GM12878 (cell line): ENCODE measurements at regions not wholly inside any gene's neighbourhood (a gene's known extent, or its start where the extent isn't known, plus 50 kb on each side); places are given as distances from the start of the nearest gene placed in this dataset.

Experiments used
- ATAC-seq: fragments of 200-7000 bp; cut with Tn5 transposase; 3 replicates; pipeline ENCODE4 v1.9.1; 2020; ENCODE audit warnings: mild to moderate bottlenecking, moderate library complexity
- BruUV-seq: library from RNA; stranded (reverse); fragments of 400-500 nt; replicated peaks from 2 replicates; lab custom pipeline; 2021; lab: Mats Ljungman, UMichigan
- CTCF ChIA-PET: fragments of 300-600 bp; sonication (Branson Sonifier 250); formaldehyde crosslinking; extraction: SDS; loops from one replicate; lab custom pipeline; 2021; ENCODE audit warnings: inconsistent platforms; lab: Yijun Ruan, JAX
- POLR2A ChIA-PET: fragments of 350-600 bp; formaldehyde crosslinking; extraction: SDS; loops from one replicate; lab custom pipeline; 2021; ENCODE audit warnings: inconsistent platforms; lab: Charles Lee
- RAD21 ChIA-PET: fragments of 300-600 bp; sonication (Branson Sonifier 250); formaldehyde crosslinking; loops from one replicate; lab custom pipeline; 2023; ENCODE audit warnings: antibody characterized with exemption; ENCODE audit not compliant: unreplicated experiment; lab: Charles Lee
- SMC1A ChIA-PET: fragments of 300-600 bp; sonication (Branson Sonifier 250); formaldehyde crosslinking; loops from one replicate; lab custom pipeline; 2023; ENCODE audit not compliant: unreplicated experiment, uncharacterized antibody; lab: Charles Lee
- DNase-seq: peaks from one replicate; pipeline ENCODE4 v3.0.0-alpha.2; 2011; ENCODE audit warnings: low read depth, low spot score
- FAIRE-seq: peaks from 3 replicates; lab custom pipeline; 2011; peaks lifted over from hg19 to GRCh38; lab: Jason Lieb, UNC
- H2AFZ ChIP-seq: 2 replicates; pipeline ENCODE4 v1.6.0; 2011; ENCODE audit warnings: low read depth, low read length, control low read depth; ENCODE audit not compliant: control insufficient read depth
- H3K27ac ChIP-seq: 2 replicates; pipeline ENCODE4 v1.5.1; 2011; ENCODE audit warnings: control low read depth; ENCODE audit not compliant: control insufficient read depth, insufficient read depth
- H3K27me3 ChIP-seq, 2 experiments: replicated peaks in 1 of 2; 2 replicates each; pipeline versions ENCODE4 v1.6.0 to v1.6.1; 2011; ENCODE audit warnings: low read length in 1 of 2; ENCODE audit not compliant: control insufficient read depth in 2 of 2, insufficient read depth in 2 of 2
- H3K36me3 ChIP-seq, 2 experiments: 2 replicates each; pipeline ENCODE4 v1.5.1; 2011; ENCODE audit warnings: low read length in 1 of 2; ENCODE audit not compliant: control insufficient read depth in 2 of 2, insufficient read depth in 2 of 2
- H3K4me1 ChIP-seq: 2 replicates; pipeline ENCODE4 v1.6.1; 2011; ENCODE audit warnings: mild to moderate bottlenecking, low read length, moderate library complexity, mixed read lengths; ENCODE audit not compliant: control insufficient read depth, insufficient read depth
- H3K4me2 ChIP-seq: 2 replicates; pipeline ENCODE4 v1.6.0; 2011; ENCODE audit warnings: control low read depth; ENCODE audit not compliant: control insufficient read depth, insufficient read depth
- H3K4me3 ChIP-seq: fragments of 200-600 bp; sonication (generic); 2 replicates; pipeline ENCODE4 v1.5.1; 2016
- H3K79me2 ChIP-seq: 2 replicates; pipeline ENCODE4 v1.6.0; 2011; ENCODE audit warnings: low read length; ENCODE audit not compliant: control insufficient read depth, insufficient read depth
- H3K9ac ChIP-seq: 2 replicates; pipeline ENCODE4 v1.8.0; 2011; ENCODE audit warnings: low read length, control low read depth, mixed read lengths; ENCODE audit not compliant: control insufficient read depth, insufficient read depth
- H3K9me3 ChIP-seq: replicated peaks from 3 replicates; pipeline ENCODE4 v1.5.1; 2011; ENCODE audit warnings: mild to moderate bottlenecking, low read length; ENCODE audit not compliant: control insufficient read depth, insufficient read depth
- H4K20me1 ChIP-seq: 2 replicates; pipeline ENCODE4 v1.6.0; 2011; ENCODE audit not compliant: control insufficient read depth, insufficient read depth
- CHD1 ChIP-seq: IDR thresholded peaks from 2 replicates; pipeline ENCODE4 v1.6.1; 2012; ENCODE audit warnings: low read depth, low read length, improper control_type of control experiment
- EED ChIP-seq: sonication (generic); IDR thresholded peaks from 2 replicates; pipeline ENCODE4 v1.6.1; 2016; ENCODE audit warnings: antibody characterized with exemption, low read depth
- GATAD2B ChIP-seq: fragments of 450-650 bp; conservative IDR thresholded peaks from 2 replicates; pipeline ENCODE4 v1.6.1; 2017; ENCODE audit warnings: low read depth, mild to moderate bottlenecking, moderate library complexity
- IRF4 ChIP-seq: IDR thresholded peaks from 2 replicates; pipeline ENCODE4 v1.6.1; 2011; ENCODE audit warnings: low read depth, low read length
- JUND ChIP-seq: IDR thresholded peaks from 2 replicates; pipeline ENCODE4 v1.6.1; 2012; ENCODE audit warnings: low read depth, mild to moderate bottlenecking, low read length, improper control_type of control experiment, moderate library complexity
- LARP7 ChIP-seq: fragments of 450-650 bp; IDR thresholded peaks from 2 replicates; pipeline ENCODE4 v1.6.1; 2017; ENCODE audit warnings: mild to moderate bottlenecking
- NR2F1 ChIP-seq: fragments of 450-650 bp; conservative IDR thresholded peaks from 2 replicates; pipeline ENCODE4 v1.6.1; 2017; ENCODE audit warnings: mild to moderate bottlenecking
- NRF1 ChIP-seq: conservative IDR thresholded peaks from 2 replicates; pipeline ENCODE4 v1.6.1; 2011; ENCODE audit warnings: mild to moderate bottlenecking, low read depth, low read length, improper control_type of control experiment
- PAX8 ChIP-seq: fragments of 450-650 bp; IDR thresholded peaks from 2 replicates; pipeline ENCODE4 v1.6.1; 2017; ENCODE audit warnings: mild to moderate bottlenecking, moderate library complexity
- POLR2AphosphoS2 ChIP-seq: IDR thresholded peaks from 2 replicates; pipeline ENCODE4 v1.6.1; 2011; ENCODE audit warnings: low read depth, mild to moderate bottlenecking, low read length, improper control_type of control experiment, moderate library complexity
- RB1 ChIP-seq: fragments of 450-650 bp; formaldehyde crosslinking; IDR thresholded peaks from 2 replicates; pipeline ENCODE4 v1.6.1; 2017; ENCODE audit warnings: mild to moderate bottlenecking, borderline replicate concordance
- SMAD5 ChIP-seq: IDR thresholded peaks from 2 replicates; pipeline ENCODE4 v1.6.1; 2016; ENCODE audit warnings: antibody characterized with exemption, low read depth
- SRF ChIP-seq, 2 experiments: IDR thresholded peaks; 2 replicates each; pipeline ENCODE4 v1.6.1; 2011; ENCODE audit warnings: low read depth in 2 of 2, low read length in 2 of 2, mild to moderate bottlenecking in 1 of 2, moderate library complexity in 1 of 2
- STAT3 ChIP-seq: IDR thresholded peaks from 2 replicates; pipeline ENCODE4 v1.6.1; 2011; ENCODE audit warnings: low read depth, low read length, improper control_type of control experiment
- YBX1 ChIP-seq: fragments of 450-650 bp; IDR thresholded peaks from 2 replicates; pipeline ENCODE4 v1.6.1; 2016; ENCODE audit warnings: antibody characterized with exemption
- WGBS: methylation state at CpG from one replicate; pipeline ENCODE4 v1.1.6; 2016; ENCODE audit warnings: low lambda C conversion rate; ENCODE audit not compliant: insufficient replicate concordance, insufficient coverage; ENCODE audit errors: missing lambda C conversion rate; 5-methylcytosine and 5-hydroxymethylcytosine counted together
- in situ Hi-C: fragments of 300-500 bp; cut with MboI; formaldehyde crosslinking; loops from 9 replicates; pipeline ENCODE4 v1.14.3; 2018; ENCODE audit warnings: mixed read lengths
- intact Hi-C: fragments of 100-400 bp; cut with micrococcal nuclease; formaldehyde crosslinking; loops from one replicate; pipeline ENCODE4 v1.14.2; 2022; ENCODE audit not compliant: unreplicated experiment
- TF ChIP-seq, protein P1 (sequence below): IDR thresholded peaks from 2 replicates; pipeline ENCODE4 v1.6.1; 2011; ENCODE audit warnings: mild to moderate bottlenecking, low read depth, low read length, moderate library complexity; ENCODE audit not compliant: insufficient replicate concordance
- TF ChIP-seq, protein P2 (sequence below): fragments of 450-650 bp; IDR thresholded peaks from 2 replicates; pipeline ENCODE4 v1.6.1; 2017; ENCODE audit warnings: low read depth, mild to moderate bottlenecking, moderate library complexity

DNA sequence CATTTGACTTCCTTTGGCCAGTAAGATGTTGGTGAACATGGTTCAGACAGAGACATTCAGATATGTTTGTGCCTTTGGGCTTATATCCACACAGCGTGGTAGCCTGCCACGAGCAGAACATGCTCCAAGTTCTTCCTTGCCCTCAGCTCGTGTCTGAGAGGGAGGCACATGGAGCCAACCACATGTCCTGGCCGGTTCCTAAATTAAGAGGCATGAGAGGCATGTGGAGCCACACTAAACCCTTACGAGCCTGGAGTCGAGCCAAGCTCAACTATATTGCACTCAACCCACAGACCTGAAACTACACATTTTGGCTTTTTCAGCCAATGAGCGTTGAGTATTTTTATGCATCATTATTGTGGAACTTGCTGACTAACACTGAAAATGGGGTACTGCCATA, 133.7 kb upstream of the KCNK1 start:
- SMC1A ChIA-PET = interaction anchor here (0.5 to 1.7 kb wide), 8 partner anchors 17 to 244 kb away, joined by 3 to 9 read pairs (median 3); no protein-coding TSS in a partner anchor
- no peaks in the 10 kb centered on the region for H4K20me1 ChIP-seq
- POLR2A ChIA-PET = interaction anchor here (1.5 kb wide), 1 partner anchor 11 kb away, joined by 3 read pairs; no protein-coding TSS in a partner anchor
- 36% methylated on average over 7 of the region's 7 CpGs for WGBS
- H3K4me2 ChIP-seq = no peak overlapping the region
- no peak overlapping the region for H3K27ac ChIP-seq
- FAIRE-seq (no peak), ATAC-seq (peak; percentile 69), DNase-seq (no peak)
- no peaks in the 10 kb centered on the region for H3K27me3 ChIP-seq
- BruUV-seq = no TSS peak
- intact Hi-C loops (no loop called here), in situ Hi-C loops (no loop called here)
- no peak for TF ChIP-seq IRF4
- no peak for TF ChIP-seq SRF (IDR thresholded peaks at IDR 0.05; ENCODE audit: low read depth in 2 of 2, low read length in 2 of 2)
- TF ChIP-seq JUND = no peak
- TF ChIP-seq EED = no peak
- no peak for TF ChIP-seq RB1
- no peak for TF ChIP-seq POLR2AphosphoS2
- TF ChIP-seq LARP7 = no peak
- no peak for TF ChIP-seq STAT3
- TF ChIP-seq, protein P1, sequence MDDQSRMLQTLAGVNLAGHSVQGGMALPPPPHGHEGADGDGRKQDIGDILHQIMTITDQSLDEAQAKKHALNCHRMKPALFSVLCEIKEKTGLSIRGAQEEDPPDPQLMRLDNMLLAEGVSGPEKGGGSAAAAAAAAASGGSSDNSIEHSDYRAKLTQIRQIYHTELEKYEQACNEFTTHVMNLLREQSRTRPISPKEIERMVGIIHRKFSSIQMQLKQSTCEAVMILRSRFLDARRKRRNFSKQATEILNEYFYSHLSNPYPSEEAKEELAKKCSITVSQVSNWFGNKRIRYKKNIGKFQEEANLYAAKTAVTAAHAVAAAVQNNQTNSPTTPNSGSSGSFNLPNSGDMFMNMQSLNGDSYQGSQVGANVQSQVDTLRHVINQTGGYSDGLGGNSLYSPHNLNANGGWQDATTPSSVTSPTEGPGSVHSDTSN = no peak
- TF ChIP-seq NR2F1 = no peak
- no peak for TF ChIP-seq YBX1
- TF ChIP-seq, protein P2, sequence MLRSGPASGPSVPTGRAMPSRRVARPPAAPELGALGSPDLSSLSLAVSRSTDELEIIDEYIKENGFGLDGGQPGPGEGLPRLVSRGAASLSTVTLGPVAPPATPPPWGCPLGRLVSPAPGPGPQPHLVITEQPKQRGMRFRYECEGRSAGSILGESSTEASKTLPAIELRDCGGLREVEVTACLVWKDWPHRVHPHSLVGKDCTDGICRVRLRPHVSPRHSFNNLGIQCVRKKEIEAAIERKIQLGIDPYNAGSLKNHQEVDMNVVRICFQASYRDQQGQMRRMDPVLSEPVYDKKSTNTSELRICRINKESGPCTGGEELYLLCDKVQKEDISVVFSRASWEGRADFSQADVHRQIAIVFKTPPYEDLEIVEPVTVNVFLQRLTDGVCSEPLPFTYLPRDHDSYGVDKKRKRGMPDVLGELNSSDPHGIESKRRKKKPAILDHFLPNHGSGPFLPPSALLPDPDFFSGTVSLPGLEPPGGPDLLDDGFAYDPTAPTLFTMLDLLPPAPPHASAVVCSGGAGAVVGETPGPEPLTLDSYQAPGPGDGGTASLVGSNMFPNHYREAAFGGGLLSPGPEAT = no peak
- TF ChIP-seq NRF1 = no peak
- TF ChIP-seq CHD1 = no peak
- TF ChIP-seq SMAD5 = no peak
- no peak for TF ChIP-seq PAX8
- no peak for TF ChIP-seq GATAD2B
- no peak overlapping the region for H3K9ac ChIP-seq
- CTCF ChIA-PET = interaction anchor here (1.1 to 1.9 kb wide), 4 partner anchors 23 to 311 kb away, joined by 3 to 8 read pairs (median 3); no protein-coding TSS in a partner anchor
- H3K36me3 ChIP-seq = no peaks in the 10 kb centered on the region
- H3K4me3 ChIP-seq = no peak overlapping the region
- H3K4me1 ChIP-seq = peaks cover 3% of the 10 kb centered on the region; the same call in 1 of the 2 replicates
- H2AFZ ChIP-seq = no peak overlapping the region
- RAD21 ChIA-PET = interaction anchor here (1.6 to 3.4 kb wide), 2 partner anchors 39 kb away, joined by 8 to 13 read pairs; no protein-coding TSS in a partner anchor
- no peaks in the 10 kb centered on the region for H3K79me2 ChIP-seq
- no peaks in the 10 kb centered on the region for H3K9me3 ChIP-seq
